ENCODE measurements at regions not wholly inside any gene's neighbourhood (a gene's known extent, or its start where the extent isn't known, plus 50 kb on each side); places are given as distances from the start of the nearest gene placed in this dataset.

DNA sequence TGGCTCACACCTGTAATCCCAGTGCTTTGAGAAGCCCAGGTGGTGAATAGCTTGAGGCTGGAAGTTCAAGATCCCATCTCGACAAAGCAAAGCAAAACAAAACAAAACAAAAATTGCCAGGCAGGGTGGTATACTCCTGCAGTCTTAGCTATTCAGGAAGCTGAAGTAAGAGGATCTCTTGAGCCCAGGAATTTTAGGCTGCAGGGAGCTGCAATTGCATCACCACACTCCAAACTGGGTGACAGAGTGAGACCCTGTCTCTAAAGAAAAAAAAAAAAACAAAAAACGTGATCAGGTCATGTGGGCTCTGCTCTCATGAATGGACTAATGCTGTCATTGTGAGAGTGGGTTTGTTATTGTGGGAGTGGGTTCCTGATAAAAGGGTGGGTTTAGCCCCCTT lies 409.1 kb downstream of the NPIPA7 start:
- DNase-seq = no peak
- H3K9me3 ChIP-seq = peaks cover 0 to 20% (median 4%) of the 10 kb centered on the region in 3 donors
- no peaks in the 10 kb centered on the region for H3K4me1 ChIP-seq
- no peaks in the 10 kb centered on the region for H3K27me3 ChIP-seq
- H3K36me3 ChIP-seq = no peaks in the 10 kb centered on the region
- TF ChIP-seq, protein P1, sequence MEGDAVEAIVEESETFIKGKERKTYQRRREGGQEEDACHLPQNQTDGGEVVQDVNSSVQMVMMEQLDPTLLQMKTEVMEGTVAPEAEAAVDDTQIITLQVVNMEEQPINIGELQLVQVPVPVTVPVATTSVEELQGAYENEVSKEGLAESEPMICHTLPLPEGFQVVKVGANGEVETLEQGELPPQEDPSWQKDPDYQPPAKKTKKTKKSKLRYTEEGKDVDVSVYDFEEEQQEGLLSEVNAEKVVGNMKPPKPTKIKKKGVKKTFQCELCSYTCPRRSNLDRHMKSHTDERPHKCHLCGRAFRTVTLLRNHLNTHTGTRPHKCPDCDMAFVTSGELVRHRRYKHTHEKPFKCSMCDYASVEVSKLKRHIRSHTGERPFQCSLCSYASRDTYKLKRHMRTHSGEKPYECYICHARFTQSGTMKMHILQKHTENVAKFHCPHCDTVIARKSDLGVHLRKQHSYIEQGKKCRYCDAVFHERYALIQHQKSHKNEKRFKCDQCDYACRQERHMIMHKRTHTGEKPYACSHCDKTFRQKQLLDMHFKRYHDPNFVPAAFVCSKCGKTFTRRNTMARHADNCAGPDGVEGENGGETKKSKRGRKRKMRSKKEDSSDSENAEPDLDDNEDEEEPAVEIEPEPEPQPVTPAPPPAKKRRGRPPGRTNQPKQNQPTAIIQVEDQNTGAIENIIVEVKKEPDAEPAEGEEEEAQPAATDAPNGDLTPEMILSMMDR (IDR thresholded peaks at IDR 0.05) = no peak
- TF ChIP-seq POLR2A (IDR thresholded peaks at IDR 0.05) = no peak
- 34 to 55% methylated on average over 2 of the region's 2 CpGs for WGBS, 2 donors
- intact Hi-C loops (cut with DNase I) = no loop called here
- no peak overlapping the region for H3K4me3 ChIP-seq
- H3K27ac ChIP-seq = no peak overlapping the region

DNA sequence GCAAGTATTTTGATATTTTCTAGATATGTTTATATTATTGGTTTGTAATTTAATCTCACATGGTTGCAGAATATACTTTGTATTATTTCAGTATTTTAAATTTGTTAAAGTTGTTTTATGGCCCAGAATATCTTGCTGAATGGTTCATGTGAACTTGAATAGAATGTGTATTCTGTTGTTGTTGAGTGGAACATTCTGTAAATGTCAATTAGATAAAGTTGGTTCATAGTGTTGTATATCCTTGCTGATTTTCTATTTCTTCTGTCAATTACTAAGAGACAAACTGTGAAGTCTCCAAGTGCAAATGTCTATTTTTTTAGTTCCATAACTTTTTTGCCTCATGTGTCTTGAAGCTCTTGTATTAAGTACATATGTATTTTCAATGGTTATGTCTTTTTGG lies 411.7 kb downstream of the NPIPA7 start:
- Histone ChIP-seq H3K27me3 (no peaks in the 10 kb centered on the region), H3K4me1 (no peaks in the 10 kb centered on the region), H3K36me3 (no peaks in the 10 kb centered on the region), H3K9me3 (peaks cover 0 to 20% (median 4%) of the 10 kb centered on the region in 3 donors), H3K27ac (no peak overlapping the region), H3K4me3 (no peak overlapping the region)
- intact Hi-C loops (cut with DNase I) = no loop called here
- no peak for DNase-seq
- TF ChIP-seq, protein P1 (IDR thresholded peaks at IDR 0.05) = no peak
- no peak for TF ChIP-seq POLR2A (IDR thresholded peaks at IDR 0.05)

DNA sequence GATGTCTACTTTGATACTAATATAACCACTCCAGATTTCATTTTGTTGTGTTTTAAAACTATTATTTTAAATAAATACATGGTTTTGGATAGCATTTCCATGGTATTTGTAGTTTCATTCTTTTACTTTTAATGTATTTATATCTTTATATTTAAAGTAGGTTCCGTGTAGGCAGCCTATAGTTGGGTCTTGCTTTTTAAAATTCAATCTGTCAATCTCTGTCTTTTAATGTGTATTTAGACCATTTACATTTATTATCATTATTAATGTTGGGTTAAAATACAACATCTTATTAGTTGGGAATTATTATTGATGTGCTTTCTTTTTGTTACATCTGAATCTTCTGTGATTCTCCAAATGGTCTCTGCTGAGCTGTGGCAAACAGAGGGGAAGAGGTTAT lies 412.1 kb downstream of the NPIPA7 start:
- intact Hi-C loops (cut with DNase I) = no loop called here
- peaks cover 0 to 20% (median 4%) of the 10 kb centered on the region in 3 donors for H3K9me3 ChIP-seq
- no peaks in the 10 kb centered on the region for H3K27me3 ChIP-seq
- H3K27ac ChIP-seq = no peak overlapping the region
- no peak overlapping the region for H3K4me3 ChIP-seq
- DNase-seq = no peak
- WGBS, 2 donors = 56 to 70% methylated on average over 1 of the region's 1 CpG
- H3K4me1 ChIP-seq = no peaks in the 10 kb centered on the region
- TF ChIP-seq POLR2A (IDR thresholded peaks at IDR 0.05) = no peak
- TF ChIP-seq, protein P1 (IDR thresholded peaks at IDR 0.05) = no peak
- no peaks in the 10 kb centered on the region for H3K36me3 ChIP-seq

DNA sequence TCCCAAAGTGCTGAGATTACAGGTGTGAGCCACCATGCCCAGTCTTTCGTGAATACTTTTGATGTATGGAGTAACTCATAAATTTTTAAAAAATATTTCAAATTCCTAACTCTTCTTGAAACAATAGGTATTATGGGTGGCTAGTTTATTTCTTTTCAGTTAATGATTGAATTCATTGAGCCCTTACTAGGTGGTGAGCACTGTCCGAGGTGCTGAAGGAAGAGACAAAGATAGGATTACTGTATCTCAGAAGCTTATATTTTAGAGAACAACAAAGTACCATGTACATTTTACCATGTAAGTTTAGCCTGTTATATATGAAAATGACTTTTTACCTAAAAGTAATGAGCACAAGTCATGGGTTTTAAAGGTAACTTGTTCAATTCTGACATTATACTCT lies 418.3 kb downstream of the NPIPA7 start:
- WGBS, 2 donors = 32 to 54% methylated on average over 2 of the region's 2 CpGs
- no peak for DNase-seq
- TF ChIP-seq POLR2A (IDR thresholded peaks at IDR 0.05) = no peak
- TF ChIP-seq, protein P1 (IDR thresholded peaks at IDR 0.05) = no peak

DNA sequence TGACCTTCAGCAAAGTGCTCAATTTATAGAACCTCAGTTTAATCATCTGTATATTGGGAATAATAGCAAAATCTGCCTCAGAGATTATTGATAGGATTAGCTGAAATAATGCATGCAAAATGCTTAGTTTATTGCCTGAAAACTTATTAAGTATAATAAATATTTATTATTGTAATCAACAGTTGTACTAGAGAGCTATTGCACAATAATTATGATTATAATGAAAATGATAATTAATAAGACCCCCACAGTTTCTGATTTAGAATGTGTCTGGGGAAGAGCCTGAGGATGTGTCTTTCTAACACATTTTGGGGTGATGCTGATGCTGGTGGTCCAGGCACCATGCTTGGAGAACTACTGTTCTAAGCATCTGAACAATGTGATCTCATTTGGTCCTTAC lies 419.6 kb downstream of the NPIPA7 start:
- no peaks in the 10 kb centered on the region for H3K4me1 ChIP-seq
- no peak overlapping the region for H3K27ac ChIP-seq
- no peak overlapping the region for H3K4me3 ChIP-seq
- DNase-seq = no peak
- TF ChIP-seq, protein P1 (IDR thresholded peaks at IDR 0.05) = no peak
- TF ChIP-seq POLR2A (IDR thresholded peaks at IDR 0.05) = no peak
- H3K9me3 ChIP-seq = no peaks in the 10 kb centered on the region
- no peaks in the 10 kb centered on the region for H3K27me3 ChIP-seq
- H3K36me3 ChIP-seq = no peaks in the 10 kb centered on the region
- intact Hi-C loops (cut with DNase I) = no loop called here

More for the DNA sequence above, 418.3 kb downstream of the NPIPA7 start:
- Histone ChIP-seq H3K27ac (no peak overlapping the region), H3K27me3 (no peaks in the 10 kb centered on the region), H3K4me1 (no peaks in the 10 kb centered on the region), H3K9me3 (no peaks in the 10 kb centered on the region), H3K4me3 (no peak overlapping the region), H3K36me3 (no peaks in the 10 kb centered on the region)
- intact Hi-C loops (cut with DNase I) = no loop called here

Data from esophagus squamous epithelium (tissue), 5 donors.